ENCODE measurements at regions not wholly inside any gene's neighbourhood (a gene's known extent, or its start where the extent isn't known, plus 50 kb on each side); places are given as distances from the start of the nearest gene placed in this dataset.

DNA sequence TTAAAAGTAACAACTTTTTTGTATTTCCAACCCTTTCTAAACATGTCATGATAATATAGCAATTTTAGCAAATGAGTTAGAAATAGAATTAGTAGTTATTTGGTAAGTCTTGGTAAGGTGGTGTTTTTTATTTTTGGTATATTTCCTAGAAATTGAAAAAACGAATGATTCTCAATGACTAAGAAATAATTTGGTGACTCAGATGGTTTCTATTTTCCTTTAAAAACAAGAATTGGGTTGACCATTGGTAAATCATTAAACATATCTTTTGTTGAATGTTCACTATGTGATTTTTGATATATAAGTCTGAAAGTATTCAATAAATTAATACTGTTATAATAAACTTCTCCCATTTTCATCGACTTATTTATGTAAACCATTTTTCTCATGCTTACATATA is 206.2 kb upstream of the BANK1 start:
- no peak for TF ChIP-seq EZH2phosphoT487 (IDR thresholded peaks at IDR 0.05; ENCODE audit: borderline replicate concordance, low read length)
- TF ChIP-seq, protein P1, sequence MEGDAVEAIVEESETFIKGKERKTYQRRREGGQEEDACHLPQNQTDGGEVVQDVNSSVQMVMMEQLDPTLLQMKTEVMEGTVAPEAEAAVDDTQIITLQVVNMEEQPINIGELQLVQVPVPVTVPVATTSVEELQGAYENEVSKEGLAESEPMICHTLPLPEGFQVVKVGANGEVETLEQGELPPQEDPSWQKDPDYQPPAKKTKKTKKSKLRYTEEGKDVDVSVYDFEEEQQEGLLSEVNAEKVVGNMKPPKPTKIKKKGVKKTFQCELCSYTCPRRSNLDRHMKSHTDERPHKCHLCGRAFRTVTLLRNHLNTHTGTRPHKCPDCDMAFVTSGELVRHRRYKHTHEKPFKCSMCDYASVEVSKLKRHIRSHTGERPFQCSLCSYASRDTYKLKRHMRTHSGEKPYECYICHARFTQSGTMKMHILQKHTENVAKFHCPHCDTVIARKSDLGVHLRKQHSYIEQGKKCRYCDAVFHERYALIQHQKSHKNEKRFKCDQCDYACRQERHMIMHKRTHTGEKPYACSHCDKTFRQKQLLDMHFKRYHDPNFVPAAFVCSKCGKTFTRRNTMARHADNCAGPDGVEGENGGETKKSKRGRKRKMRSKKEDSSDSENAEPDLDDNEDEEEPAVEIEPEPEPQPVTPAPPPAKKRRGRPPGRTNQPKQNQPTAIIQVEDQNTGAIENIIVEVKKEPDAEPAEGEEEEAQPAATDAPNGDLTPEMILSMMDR (IDR thresholded peaks at IDR 0.05; ENCODE audit: low read depth, low read length, poor library complexity, severe bottlenecking), result no peak
